Thyroid gland (tissue), 4 donors: ENCODE measurements at regions not wholly inside any gene's neighbourhood (a gene's known extent, or its start where the extent isn't known, plus 50 kb on each side); places are given as distances from the start of the nearest gene placed in this dataset.

Experiments used
- POLR2A ChIP-seq, 2 donors: fragments of 450-650 bp; IDR thresholded peaks; one replicate each; pipeline ENCODE4 v1.6.1; 2017; ENCODE audit warnings: antibody characterized with exemption in 2 of 2, mild to moderate bottlenecking in 2 of 2, moderate library complexity in 1 of 2
- TF ChIP-seq, protein P1 (sequence below), 6 experiments: fragments of 200-600 bp in 3 of 6; fragments of 450-650 bp in 3 of 6; sonication (generic) in 3 of 6; IDR thresholded peaks; one replicate each; pipeline ENCODE4 v1.5.1; 2016 to 2019; ENCODE audit warnings: antibody characterized with exemption in 6 of 6, mild to moderate bottlenecking in 2 of 6, inconsistent platforms in 1 of 6, moderate library complexity in 1 of 6

DNA sequence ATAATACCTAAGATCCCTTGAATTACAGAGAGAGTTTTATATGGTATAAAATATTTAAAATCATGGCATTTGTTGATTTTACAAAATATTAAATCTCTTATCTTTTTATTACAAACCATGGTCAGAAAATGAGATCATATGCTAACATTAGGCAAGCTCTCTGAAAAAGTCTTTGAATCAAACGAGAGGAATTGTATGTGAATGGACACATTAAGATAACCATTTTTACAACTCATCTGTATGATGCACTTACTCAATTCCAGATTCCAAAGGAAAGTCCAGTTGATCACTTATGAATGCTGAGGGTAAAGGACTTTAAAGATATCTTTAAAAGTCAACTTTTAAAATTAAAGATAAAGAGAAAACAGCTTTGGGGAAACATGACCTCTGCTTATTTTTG is 83.5 kb upstream of the LUZP2 start:
- TF ChIP-seq POLR2A (IDR thresholded peaks at IDR 0.05): no peak
- TF ChIP-seq, protein P1, sequence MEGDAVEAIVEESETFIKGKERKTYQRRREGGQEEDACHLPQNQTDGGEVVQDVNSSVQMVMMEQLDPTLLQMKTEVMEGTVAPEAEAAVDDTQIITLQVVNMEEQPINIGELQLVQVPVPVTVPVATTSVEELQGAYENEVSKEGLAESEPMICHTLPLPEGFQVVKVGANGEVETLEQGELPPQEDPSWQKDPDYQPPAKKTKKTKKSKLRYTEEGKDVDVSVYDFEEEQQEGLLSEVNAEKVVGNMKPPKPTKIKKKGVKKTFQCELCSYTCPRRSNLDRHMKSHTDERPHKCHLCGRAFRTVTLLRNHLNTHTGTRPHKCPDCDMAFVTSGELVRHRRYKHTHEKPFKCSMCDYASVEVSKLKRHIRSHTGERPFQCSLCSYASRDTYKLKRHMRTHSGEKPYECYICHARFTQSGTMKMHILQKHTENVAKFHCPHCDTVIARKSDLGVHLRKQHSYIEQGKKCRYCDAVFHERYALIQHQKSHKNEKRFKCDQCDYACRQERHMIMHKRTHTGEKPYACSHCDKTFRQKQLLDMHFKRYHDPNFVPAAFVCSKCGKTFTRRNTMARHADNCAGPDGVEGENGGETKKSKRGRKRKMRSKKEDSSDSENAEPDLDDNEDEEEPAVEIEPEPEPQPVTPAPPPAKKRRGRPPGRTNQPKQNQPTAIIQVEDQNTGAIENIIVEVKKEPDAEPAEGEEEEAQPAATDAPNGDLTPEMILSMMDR (IDR thresholded peaks at IDR 0.05): no peak
